Activated CD4-positive, alpha-beta T cell treated with anti-CD3 and anti-CD28 coated beads, Interleukin-2, amount 10 ng/mL, durations not matched to agents 7 days and 5 days (primary cell): ENCODE measurements at regions not wholly inside any gene's neighbourhood (a gene's known extent, or its start where the extent isn't known, plus 50 kb on each side); places are given as distances from the start of the nearest gene placed in this dataset.
"Not testable (repeated sequence)": the region's sequence is repeated elsewhere in the genome, so short reads cannot be mapped to it uniquely, and the experiment has no call there.

Source experiments
- CTCF ChIA-PET: fragments of 350-600 bp; sonication (Branson Sonifier 250); formaldehyde crosslinking; loops from one replicate; lab custom pipeline; 2021; ENCODE audit warnings: antibody characterized with exemption; lab: Charles Lee
- POLR2A ChIA-PET: fragments of 350-600 bp; sonication (Branson Sonifier 250); formaldehyde crosslinking; loops from one replicate; lab custom pipeline; 2021; ENCODE audit warnings: antibody characterized with exemption; lab: Charles Lee
- DNase-seq: peaks from one replicate; pipeline ENCODE4 v3.0.0-alpha.2; 2020
- H3K27ac Mint-ChIP-seq: one replicate; pipeline ENCODE4 v1.8.0; 2021; ENCODE audit warnings: mild to moderate bottlenecking, moderate library complexity, mixed read lengths
- H3K27me3 Mint-ChIP-seq: one replicate; pipeline ENCODE4 v1.8.0; 2021; ENCODE audit warnings: mixed read lengths
- H3K36me3 Mint-ChIP-seq: one replicate; pipeline ENCODE4 v1.8.0; 2021; ENCODE audit warnings: low read depth, mixed read lengths
- H3K4me1 Mint-ChIP-seq: one replicate; pipeline ENCODE4 v1.8.0; 2021; ENCODE audit warnings: mixed read lengths
- H3K4me3 Mint-ChIP-seq: one replicate; pipeline ENCODE4 v1.8.0; 2021; ENCODE audit warnings: mild to moderate bottlenecking, moderate library complexity, mixed read lengths
- H3K9me3 Mint-ChIP-seq: one replicate; pipeline ENCODE4 v1.8.0; 2021; ENCODE audit warnings: mixed read lengths

GRCh38 chr14:55845963-55846825, 266.2 kb downstream of the KTN1 start:
- H3K4me3 Mint-ChIP-seq, result no peak overlapping the region
- H3K9me3 Mint-ChIP-seq, result no peaks in the 10 kb centered on the region
- DNase-seq, result no peak
- POLR2A ChIA-PET, result no interaction called here
- no peak overlapping the region for H3K27ac Mint-ChIP-seq
- no peaks in the 10 kb centered on the region for H3K4me1 Mint-ChIP-seq
- CTCF ChIA-PET, result no interaction called here
- H3K27me3 Mint-ChIP-seq, result no peaks in the 10 kb centered on the region
- H3K36me3 Mint-ChIP-seq, result no peaks in the 10 kb centered on the region

- H3K4me3 Mint-ChIP-seq, result no peak overlapping the region
Observed at GRCh38 chr14:55846826-55847446, 266.9 kb downstream of the KTN1 start.

GRCh38 chr14:55847766-55848165, 267.8 kb downstream of the KTN1 start:
- DNase-seq, result no peak
- H3K4me3 Mint-ChIP-seq, result no peak overlapping the region
- H3K36me3 Mint-ChIP-seq, result no peaks in the 10 kb centered on the region
- ChIA-PET POLR2A (no interaction called here), CTCF (interaction anchor here (0.8 kb wide), 1 partner anchor 18 kb away, joined by 3 read pairs; no protein-coding TSS in a partner anchor)
- no peaks in the 10 kb centered on the region for H3K9me3 Mint-ChIP-seq
- no peak overlapping the region for H3K27ac Mint-ChIP-seq
- no peaks in the 10 kb centered on the region for H3K27me3 Mint-ChIP-seq
- H3K4me1 Mint-ChIP-seq, result no peaks in the 10 kb centered on the region

More at GRCh38 chr14:55846826-55847446, 266.9 kb downstream of the KTN1 start:
- Mint-ChIP-seq H3K4me1 (no peaks in the 10 kb centered on the region), H3K36me3 (no peaks in the 10 kb centered on the region), H3K27ac (no peak overlapping the region), H3K27me3 (no peaks in the 10 kb centered on the region), H3K9me3 (no peaks in the 10 kb centered on the region)
- DNase-seq, result no peak
- ChIA-PET POLR2A (no interaction called here), CTCF (no interaction called here)

- no peaks in the 10 kb centered on the region for H3K4me1 Mint-ChIP-seq
- no peaks in the 10 kb centered on the region for H3K9me3 Mint-ChIP-seq
- H3K27me3 Mint-ChIP-seq, result no peaks in the 10 kb centered on the region
- DNase-seq, result no peak
- POLR2A ChIA-PET, result no interaction called here
- no peak overlapping the region for H3K27ac Mint-ChIP-seq
- CTCF ChIA-PET, result no interaction called here
- no peaks in the 10 kb centered on the region for H3K36me3 Mint-ChIP-seq
- no peak overlapping the region for H3K4me3 Mint-ChIP-seq
Observed at GRCh38 chr14:55848964-55849363, 269.0 kb downstream of the KTN1 start.

GRCh38 chr14:55849833-55850232, 268.4 kb upstream of the PELI2 start:
- Mint-ChIP-seq H3K27me3 (no peaks in the 10 kb centered on the region), H3K27ac (no peak overlapping the region), H3K9me3 (no peaks in the 10 kb centered on the region), H3K4me3 (no peak overlapping the region), H3K4me1 (no peaks in the 10 kb centered on the region), H3K36me3 (no peaks in the 10 kb centered on the region)
- no peak for DNase-seq
- POLR2A ChIA-PET, result no interaction called here
- CTCF ChIA-PET, result no interaction called here

GRCh38 chr14:55850825-55851241, 267.4 kb upstream of the PELI2 start:
- Mint-ChIP-seq H3K4me1 (no peaks in the 10 kb centered on the region), H3K4me3 (no peak overlapping the region), H3K27me3 (no peaks in the 10 kb centered on the region), H3K36me3 (no peaks in the 10 kb centered on the region), H3K9me3 (no peaks in the 10 kb centered on the region), H3K27ac (no peak overlapping the region)
- POLR2A ChIA-PET, result no interaction called here
- CTCF ChIA-PET, result no interaction called here
- no peak for DNase-seq

GRCh38 chr14:55851301-55851700, 266.9 kb upstream of the PELI2 start:
- Mint-ChIP-seq H3K9me3 (no peaks in the 10 kb centered on the region), H3K4me3 (no peak overlapping the region), H3K27ac (no peak overlapping the region), H3K27me3 (no peaks in the 10 kb centered on the region), H3K36me3 (no peaks in the 10 kb centered on the region), H3K4me1 (no peaks in the 10 kb centered on the region)
- POLR2A ChIA-PET, result no interaction called here
- no peak for DNase-seq
- CTCF ChIA-PET, result no interaction called here

- ChIA-PET POLR2A (no interaction called here), CTCF (no interaction called here)
- no peaks in the 10 kb centered on the region for H3K27me3 Mint-ChIP-seq
- no peaks in the 10 kb centered on the region for H3K4me1 Mint-ChIP-seq
- H3K9me3 Mint-ChIP-seq, result no peaks in the 10 kb centered on the region
- H3K27ac Mint-ChIP-seq, result no peak overlapping the region
- no peak for DNase-seq
- H3K4me3 Mint-ChIP-seq, result no peak overlapping the region
- no peaks in the 10 kb centered on the region for H3K36me3 Mint-ChIP-seq
Observed at GRCh38 chr14:55851961-55852360, 266.2 kb upstream of the PELI2 start.

GRCh38 chr14:55855751-55856150, 262.5 kb upstream of the PELI2 start:
- POLR2A ChIA-PET, result no interaction called here
- H3K36me3 Mint-ChIP-seq, result no peaks in the 10 kb centered on the region
- CTCF ChIA-PET, result no interaction called here
- no peak for DNase-seq
- peaks cover 2% of the 10 kb centered on the region for H3K27me3 Mint-ChIP-seq
- H3K4me3 Mint-ChIP-seq, result no peak overlapping the region
- peaks cover 16% of the 10 kb centered on the region for H3K9me3 Mint-ChIP-seq
- H3K4me1 Mint-ChIP-seq, result no peaks in the 10 kb centered on the region
- H3K27ac Mint-ChIP-seq, result no peak overlapping the region

- Mint-ChIP-seq H3K4me1 (no peaks in the 10 kb centered on the region), H3K4me3 (no peak overlapping the region), H3K27me3 (peaks cover 2% of the 10 kb centered on the region), H3K9me3 (peaks cover 18% of the 10 kb centered on the region), H3K27ac (no peak overlapping the region), H3K36me3 (no peaks in the 10 kb centered on the region)
- ChIA-PET POLR2A (no interaction called here), CTCF (no interaction called here)
- DNase-seq, result no peak
Observed at GRCh38 chr14:55858604-55859003, 259.6 kb upstream of the PELI2 start.

GRCh38 chr14:55861561-55861960, 256.6 kb upstream of the PELI2 start:
- H3K36me3 Mint-ChIP-seq, DNase-seq, H3K27me3 Mint-ChIP-seq, H3K4me3 Mint-ChIP-seq, H3K27ac Mint-ChIP-seq, H3K4me1 Mint-ChIP-seq, CTCF ChIA-PET, POLR2A ChIA-PET: not testable (repeated sequence)
- H3K9me3 Mint-ChIP-seq, result peaks cover 21% of the 10 kb centered on the region

GRCh38 chr14:55864890-55865655, 253.1 kb upstream of the PELI2 start:
- CTCF ChIA-PET, result interaction anchor here (0.9 kb wide), 1 partner anchor 17 kb away, joined by 3 read pairs; no protein-coding TSS in a partner anchor

GRCh38 chr14:55867311-55867710, 250.9 kb upstream of the PELI2 start:
- CTCF ChIA-PET, result no interaction called here
- POLR2A ChIA-PET, result no interaction called here
- Mint-ChIP-seq H3K36me3 (no peaks in the 10 kb centered on the region), H3K27ac (no peak overlapping the region), H3K4me3 (no peak overlapping the region), H3K9me3 (peaks cover 5% of the 10 kb centered on the region), H3K4me1 (peaks cover 2% of the 10 kb centered on the region), H3K27me3 (peaks cover 16% of the 10 kb centered on the region)
- no peak for DNase-seq

More at GRCh38 chr14:55864890-55865655, 253.1 kb upstream of the PELI2 start:
- POLR2A ChIA-PET, result no interaction called here
- no peak for DNase-seq
- H3K9me3 Mint-ChIP-seq, result peaks cover 9% of the 10 kb centered on the region
- peaks cover 14% of the 10 kb centered on the region for H3K27me3 Mint-ChIP-seq
- H3K4me1 Mint-ChIP-seq, result peaks cover 2% of the 10 kb centered on the region
- no peak overlapping the region for H3K4me3 Mint-ChIP-seq
- H3K36me3 Mint-ChIP-seq, result no peaks in the 10 kb centered on the region
- no peak overlapping the region for H3K27ac Mint-ChIP-seq
